Osteoblast (primary cell): ENCODE measurements at regions not wholly inside any gene's neighbourhood (a gene's known extent, or its start where the extent isn't known, plus 50 kb on each side); places are given as distances from the start of the nearest gene placed in this dataset.
"Not testable (repeated sequence)": the region's sequence is repeated elsewhere in the genome, so short reads cannot be mapped to it uniquely, and the experiment has no call there.

ENCODE experiments used
- DNase-seq: peaks from one replicate; pipeline ENCODE4 v3.0.0; 2011; ENCODE audit warnings: low spot score, mixed read lengths; ENCODE audit not compliant: insufficient read length; ENCODE audit errors: missing footprints
- H2AFZ ChIP-seq: 2 replicates; pipeline ENCODE4 v1.6.0; 2011; ENCODE audit warnings: mild to moderate bottlenecking, low read length
- H3K27ac ChIP-seq: 2 replicates; pipeline ENCODE4 v1.5.1; 2011; ENCODE audit warnings: mild to moderate bottlenecking, low read depth, low read length, moderate library complexity
- H3K27me3 ChIP-seq: 2 replicates; pipeline ENCODE4 v1.6.0; 2012; ENCODE audit warnings: mild to moderate bottlenecking, control low read depth, inconsistent platforms, low read length, moderate library complexity; ENCODE audit not compliant: insufficient read depth
- H3K36me3 ChIP-seq: 2 replicates; pipeline ENCODE4 v1.5.1; 2011; ENCODE audit warnings: mild to moderate bottlenecking, low read length, control low read depth, moderate library complexity; ENCODE audit not compliant: insufficient read depth
- H3K4me1 ChIP-seq: 2 replicates; pipeline ENCODE4 v1.5.1; 2011; ENCODE audit warnings: mild to moderate bottlenecking, low read length, control low read depth, moderate library complexity; ENCODE audit not compliant: insufficient read depth
- H3K4me2 ChIP-seq: 2 replicates; pipeline ENCODE4 v1.6.0; 2011; ENCODE audit warnings: mild to moderate bottlenecking, low read length; ENCODE audit not compliant: insufficient read depth
- H3K4me3 ChIP-seq: fragments of 200-600 bp; sonication (generic); 3 replicates; pipeline ENCODE4 v1.5.1; 2012; ENCODE audit warnings: mild to moderate bottlenecking, low read length, inconsistent platforms; ENCODE audit not compliant: insufficient read depth
- H3K79me2 ChIP-seq: 2 replicates; pipeline ENCODE4 v1.6.0; 2012; ENCODE audit warnings: mild to moderate bottlenecking, low read length, control low read depth, inconsistent platforms; ENCODE audit not compliant: insufficient read depth
- H3K9me3 ChIP-seq: 2 replicates; pipeline ENCODE4 v1.5.1; 2011; ENCODE audit warnings: low read depth, low read length, control low read depth
- H4K20me1 ChIP-seq: 2 replicates; pipeline ENCODE4 v1.6.0; 2012; ENCODE audit warnings: mild to moderate bottlenecking, low read length, control low read depth; ENCODE audit not compliant: insufficient read depth
- CTCF ChIP-seq: IDR thresholded peaks from 2 replicates; pipeline ENCODE4 v1.5.1; 2011; ENCODE audit warnings: mild to moderate bottlenecking, low read depth, low read length, moderate library complexity; ENCODE audit errors: extremely low read depth

- Histone ChIP-seq H3K27ac (no peak overlapping the region), H3K4me3 (no peak overlapping the region), H2AFZ (no peak overlapping the region), H3K9me3 (no peaks in the 10 kb centered on the region), H3K4me2 (no peak overlapping the region), H4K20me1 (no peaks in the 10 kb centered on the region), H3K27me3 (no peaks in the 10 kb centered on the region), H3K36me3 (no peaks in the 10 kb centered on the region), H3K4me1 (no peaks in the 10 kb centered on the region), H3K79me2 (no peaks in the 10 kb centered on the region)
- DNase-seq = no peak
- TF ChIP-seq CTCF = no peak
Observed at GRCh38 chr1:30161953-30162352, 561.4 kb downstream of the MATN1 start.

- no peak for DNase-seq
- no peak overlapping the region for H3K4me3 ChIP-seq
- H3K27ac ChIP-seq = no peak overlapping the region
- no peak overlapping the region for H2AFZ ChIP-seq
- H3K9me3 ChIP-seq = no peaks in the 10 kb centered on the region
- no peaks in the 10 kb centered on the region for H3K36me3 ChIP-seq
- no peaks in the 10 kb centered on the region for H3K27me3 ChIP-seq
- no peaks in the 10 kb centered on the region for H4K20me1 ChIP-seq
- no peak overlapping the region for H3K4me2 ChIP-seq
- TF ChIP-seq CTCF = no peak
- no peaks in the 10 kb centered on the region for H3K4me1 ChIP-seq
- no peaks in the 10 kb centered on the region for H3K79me2 ChIP-seq
Observed at GRCh38 chr1:30160999-30161689, 562.2 kb downstream of the MATN1 start.

GRCh38 chr1:30159015-30159414 lies 564.4 kb downstream of the MATN1 start:
- DNase-seq = no peak
- no peaks in the 10 kb centered on the region for H3K79me2 ChIP-seq
- TF ChIP-seq CTCF = no peak
- no peaks in the 10 kb centered on the region for H3K36me3 ChIP-seq
- H3K27ac ChIP-seq = no peak overlapping the region
- H4K20me1 ChIP-seq = no peaks in the 10 kb centered on the region
- no peak overlapping the region for H3K4me2 ChIP-seq
- no peak overlapping the region for H3K4me3 ChIP-seq
- H3K4me1 ChIP-seq = no peaks in the 10 kb centered on the region
- H3K27me3 ChIP-seq = no peaks in the 10 kb centered on the region
- H3K9me3 ChIP-seq = no peaks in the 10 kb centered on the region
- no peak overlapping the region for H2AFZ ChIP-seq

- not testable (repeated sequence) for H4K20me1 ChIP-seq, H3K4me2 ChIP-seq, H2AFZ ChIP-seq, H3K4me3 ChIP-seq, H3K27me3 ChIP-seq, H3K9me3 ChIP-seq, H3K4me1 ChIP-seq, DNase-seq, H3K27ac ChIP-seq, H3K36me3 ChIP-seq, H3K79me2 ChIP-seq
Observed at GRCh38 chr1:30155698-30156097, 567.7 kb downstream of the MATN1 start.

DNA sequence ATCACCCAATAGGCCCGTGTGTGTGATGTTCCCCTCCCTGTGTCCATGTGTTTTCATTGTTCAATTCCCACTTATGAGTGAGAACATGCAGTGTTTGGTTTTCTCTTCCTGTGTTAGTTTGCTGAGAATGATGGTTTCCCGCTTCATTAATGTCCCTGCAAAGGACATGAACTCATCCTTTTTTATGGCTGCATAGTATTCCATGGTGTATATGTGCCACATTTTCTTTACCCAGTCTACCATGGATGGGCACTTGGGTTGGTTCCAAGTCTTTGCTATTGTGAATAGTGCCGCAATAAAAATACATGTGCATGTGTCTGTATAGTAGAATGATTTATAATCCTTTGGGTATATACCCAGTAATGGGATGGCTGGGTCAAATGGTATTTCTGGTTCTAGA lies 568.1 kb downstream of the MATN1 start:
- not testable (repeated sequence) for H3K9me3 ChIP-seq, H3K4me1 ChIP-seq, H3K27me3 ChIP-seq, H3K27ac ChIP-seq, H3K4me2 ChIP-seq, H3K79me2 ChIP-seq, H3K4me3 ChIP-seq, H4K20me1 ChIP-seq, H2AFZ ChIP-seq, H3K36me3 ChIP-seq, DNase-seq
